Hepatocyte (in vitro differentiated cells): ENCODE measurements at regions not wholly inside any gene's neighbourhood (a gene's known extent, or its start where the extent isn't known, plus 50 kb on each side); places are given as distances from the start of the nearest gene placed in this dataset.
"Not testable (repeated sequence)": the region's sequence is repeated elsewhere in the genome, so short reads cannot be mapped to it uniquely, and the experiment has no call there.

Experiments used
- CTCF ChIP-seq: fragments of 200-600 bp; sonication (generic); IDR thresholded peaks from 2 replicates; pipeline ENCODE4 v1.5.1; 2016; ENCODE audit warnings: antibody characterized with exemption, mild to moderate bottlenecking; ENCODE audit not compliant: poor library complexity
- EZH2 ChIP-seq: fragments of 200-600 bp; sonication (generic); IDR thresholded peaks from 2 replicates; pipeline ENCODE4 v1.6.1; 2016; ENCODE audit warnings: antibody characterized with exemption, mild to moderate bottlenecking, borderline replicate concordance
- EZH2phosphoT487 ChIP-seq: fragments of 200-600 bp; sonication (generic); IDR thresholded peaks from one replicate; pipeline ENCODE4 v1.6.1; 2018; ENCODE audit warnings: antibody characterized with exemption, mild to moderate bottlenecking, low read depth, moderate library complexity; ENCODE audit not compliant: unreplicated experiment, severe bottlenecking

GRCh38 chr21:9784201-9784600 lies 737.2 kb upstream of the TPTE start:
- not testable (repeated sequence) for TF ChIP-seq EZH2, CTCF, EZH2phosphoT487
